ENCODE measurements at regions not wholly inside any gene's neighbourhood (a gene's known extent, or its start where the extent isn't known, plus 50 kb on each side); places are given as distances from the start of the nearest gene placed in this dataset.
"Not testable (repeated sequence)": the region's sequence is repeated elsewhere in the genome, so short reads cannot be mapped to it uniquely, and the experiment has no call there.

GRCh38 chr6:8301502-8301901 is 133.8 kb downstream of the SLC35B3 start:
- H3K4me3 ChIP-seq (ENCODE audit: low read depth, low read length), result no peak overlapping the region
- TF ChIP-seq, protein P1, sequence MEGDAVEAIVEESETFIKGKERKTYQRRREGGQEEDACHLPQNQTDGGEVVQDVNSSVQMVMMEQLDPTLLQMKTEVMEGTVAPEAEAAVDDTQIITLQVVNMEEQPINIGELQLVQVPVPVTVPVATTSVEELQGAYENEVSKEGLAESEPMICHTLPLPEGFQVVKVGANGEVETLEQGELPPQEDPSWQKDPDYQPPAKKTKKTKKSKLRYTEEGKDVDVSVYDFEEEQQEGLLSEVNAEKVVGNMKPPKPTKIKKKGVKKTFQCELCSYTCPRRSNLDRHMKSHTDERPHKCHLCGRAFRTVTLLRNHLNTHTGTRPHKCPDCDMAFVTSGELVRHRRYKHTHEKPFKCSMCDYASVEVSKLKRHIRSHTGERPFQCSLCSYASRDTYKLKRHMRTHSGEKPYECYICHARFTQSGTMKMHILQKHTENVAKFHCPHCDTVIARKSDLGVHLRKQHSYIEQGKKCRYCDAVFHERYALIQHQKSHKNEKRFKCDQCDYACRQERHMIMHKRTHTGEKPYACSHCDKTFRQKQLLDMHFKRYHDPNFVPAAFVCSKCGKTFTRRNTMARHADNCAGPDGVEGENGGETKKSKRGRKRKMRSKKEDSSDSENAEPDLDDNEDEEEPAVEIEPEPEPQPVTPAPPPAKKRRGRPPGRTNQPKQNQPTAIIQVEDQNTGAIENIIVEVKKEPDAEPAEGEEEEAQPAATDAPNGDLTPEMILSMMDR (IDR thresholded peaks at IDR 0.05; ENCODE audit: low read depth, low read length), result no peak
- TF ChIP-seq MAX (IDR thresholded peaks at IDR 0.05; ENCODE audit: low read depth, low read length) (no peak), POLR2A (IDR thresholded peaks at IDR 0.05; ENCODE audit: extremely low read depth, insufficient read length) (no peak), MYC (IDR thresholded peaks at IDR 0.05; ENCODE audit: low read depth, low read length) (no peak)

GRCh38 chr6:8299034-8299433 is 136.3 kb downstream of the SLC35B3 start:
- H3K4me3 ChIP-seq (ENCODE audit: low read depth, low read length), result no peak overlapping the region
- no peak for DNase-seq (ENCODE audit: low read depth)
- TF ChIP-seq, protein P1 (IDR thresholded peaks at IDR 0.05; ENCODE audit: low read depth, low read length), result no peak
- no peak for TF ChIP-seq MAX (IDR thresholded peaks at IDR 0.05; ENCODE audit: low read depth, low read length)
- TF ChIP-seq POLR2A (IDR thresholded peaks at IDR 0.05; ENCODE audit: extremely low read depth, insufficient read length), result no peak
- no peak for TF ChIP-seq MYC (IDR thresholded peaks at IDR 0.05; ENCODE audit: low read depth, low read length)

More at GRCh38 chr6:8301502-8301901, 133.8 kb downstream of the SLC35B3 start:
- DNase-seq (ENCODE audit: low read depth), result no peak

- not testable (repeated sequence) for DNase-seq (ENCODE audit: low read depth); H3K4me3 ChIP-seq (ENCODE audit: low read depth, low read length)
Observed at GRCh38 chr6:8282946-8283345, 152.4 kb downstream of the SLC35B3 start.

- TF ChIP-seq POLR2A (IDR thresholded peaks at IDR 0.05; ENCODE audit: extremely low read depth, insufficient read length) (no peak), MAX (IDR thresholded peaks at IDR 0.05; ENCODE audit: low read depth, low read length) (no peak), MYC (IDR thresholded peaks at IDR 0.05; ENCODE audit: low read depth, low read length) (no peak)
- TF ChIP-seq, protein P1 (IDR thresholded peaks at IDR 0.05; ENCODE audit: low read depth, low read length), result no peak
- no peak overlapping the region for H3K4me3 ChIP-seq (ENCODE audit: low read depth, low read length)
- no peak for DNase-seq (ENCODE audit: low read depth)
Observed at GRCh38 chr6:8282380-8282779, 153.0 kb downstream of the SLC35B3 start.

GRCh38 chr6:8279041-8279805 is 156.1 kb downstream of the SLC35B3 start:
- no peak overlapping the region for H3K4me3 ChIP-seq (ENCODE audit: low read depth, low read length)
- DNase-seq (ENCODE audit: low read depth), result no peak
- TF ChIP-seq MAX (IDR thresholded peaks at IDR 0.05; ENCODE audit: low read depth, low read length) (no peak), MYC (IDR thresholded peaks at IDR 0.05; ENCODE audit: low read depth, low read length) (no peak), POLR2A (IDR thresholded peaks at IDR 0.05; ENCODE audit: extremely low read depth, insufficient read length) (no peak)
- TF ChIP-seq, protein P1 (IDR thresholded peaks at IDR 0.05; ENCODE audit: low read depth, low read length), result no peak

DNA sequence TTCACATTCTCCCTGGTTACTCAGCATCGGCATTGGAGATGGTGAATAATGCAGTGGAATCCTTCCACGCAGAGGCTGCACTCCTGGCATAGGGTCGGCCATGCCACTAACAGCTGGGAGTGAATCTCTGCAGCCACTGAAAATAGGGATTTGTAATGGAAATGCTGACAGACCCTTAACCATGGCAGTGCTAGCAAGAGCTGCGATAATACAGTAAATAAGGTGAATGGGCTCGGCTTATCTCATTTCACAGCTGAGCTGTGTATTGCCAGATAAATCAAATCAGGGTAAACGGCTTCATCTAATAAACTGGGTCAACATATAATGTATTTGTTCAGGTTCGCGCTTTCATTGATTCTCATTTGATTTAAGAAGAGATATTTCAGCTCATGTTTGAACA is 156.8 kb downstream of the SLC35B3 start:
- TF ChIP-seq MAX (IDR thresholded peaks at IDR 0.05; ENCODE audit: low read depth, low read length), result no peak
- TF ChIP-seq POLR2A (IDR thresholded peaks at IDR 0.05; ENCODE audit: extremely low read depth, insufficient read length), result no peak
- TF ChIP-seq, protein P1 (IDR thresholded peaks at IDR 0.05; ENCODE audit: low read depth, low read length), result no peak
- no peak overlapping the region for H3K4me3 ChIP-seq (ENCODE audit: low read depth, low read length)
- no peak for DNase-seq (ENCODE audit: low read depth)
